Loucy (cell line): ENCODE measurements at regions not wholly inside any gene's neighbourhood (a gene's known extent, or its start where the extent isn't known, plus 50 kb on each side); places are given as distances from the start of the nearest gene placed in this dataset.

Source experiments
- CTCF ChIP-seq: fragments of 200-600 bp; sonication (generic); conservative IDR thresholded peaks from 2 replicates; pipeline ENCODE4 v1.5.1; 2014; ENCODE audit warnings: mild to moderate bottlenecking, antibody characterized with exemption, low read length
- EZH2phosphoT487 ChIP-seq: fragments of 200-600 bp; IDR thresholded peaks from 2 replicates; pipeline ENCODE4 v1.6.1; 2018; ENCODE audit warnings: antibody characterized with exemption, mild to moderate bottlenecking, moderate library complexity, borderline replicate concordance

- TF ChIP-seq CTCF (no peak), EZH2phosphoT487 (no peak)
These were observed 261.0 kb upstream of the DDX18 start for GRCh38 chr2:117553448-117553847.
